Erythroblast (primary cell): ENCODE measurements at regions not wholly inside any gene's neighbourhood (a gene's known extent, or its start where the extent isn't known, plus 50 kb on each side); places are given as distances from the start of the nearest gene placed in this dataset.
"Not testable (repeated sequence)": the region's sequence is repeated elsewhere in the genome, so short reads cannot be mapped to it uniquely, and the experiment has no call there.

ENCODE experiments used
- GATA1 ChIP-seq: IDR thresholded peaks from 2 replicates; pipeline ENCODE4 v1.6.1; 2011; ENCODE audit warnings: low read depth, mild to moderate bottlenecking, control low read depth, low read length, moderate library complexity
- POLR2A ChIP-seq: IDR thresholded peaks from 2 replicates; pipeline ENCODE4 v1.6.1; 2011; ENCODE audit warnings: mild to moderate bottlenecking, low read length

DNA sequence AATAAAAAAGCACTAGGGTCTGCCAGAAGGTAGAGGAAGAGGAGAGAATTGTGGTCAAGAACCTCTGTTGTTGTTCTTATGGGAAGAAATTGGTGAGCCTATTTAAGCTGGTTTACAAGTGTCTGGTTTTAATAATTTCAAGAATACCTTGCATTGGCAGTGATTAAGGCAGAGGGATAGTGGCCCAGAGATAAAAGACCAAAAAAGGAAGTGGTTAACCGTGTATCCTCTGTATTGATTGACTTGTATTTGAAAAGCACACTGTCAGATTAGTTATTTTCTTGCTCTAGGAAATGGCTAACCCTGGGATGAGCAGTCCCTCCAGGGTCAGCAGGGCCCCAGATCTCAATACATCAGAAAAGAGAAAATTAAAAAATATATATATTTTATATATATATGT lies 190.1 kb downstream of the SPIN4 start:
- not testable (repeated sequence) for TF ChIP-seq POLR2A, GATA1
